GM23338 (cell line): ENCODE measurements at regions not wholly inside any gene's neighbourhood (a gene's known extent, or its start where the extent isn't known, plus 50 kb on each side); places are given as distances from the start of the nearest gene placed in this dataset.

Source experiments
- ATAC-seq: fragments of 200-7000 bp; cut with Tn5 transposase; 3 replicates; pipeline ENCODE4 v1.9.1; 2020
- DNase-seq: peaks from one replicate; pipeline ENCODE4 v3.0.0-alpha.2; 2015; ENCODE audit warnings: low spot score
- H2AFZ ChIP-seq: fragments of 200-600 bp; sonication (generic); 2 replicates; pipeline ENCODE4 v1.8.0; 2016; ENCODE audit warnings: antibody characterized with exemption, mild to moderate bottlenecking, moderate library complexity
- H3F3A ChIP-seq: fragments of 200-600 bp; sonication (generic); replicated peaks from 2 replicates; pipeline ENCODE4 v1.8.0; 2017; ENCODE audit warnings: antibody characterized with exemption, mixed run types, low read depth
- H3K27ac ChIP-seq: fragments of 200-600 bp; sonication (generic); 2 replicates; pipeline ENCODE4 v1.6.1; 2016; ENCODE audit warnings: low read depth
- H3K27me3 ChIP-seq: fragments of 200-600 bp; sonication (generic); 2 replicates; pipeline ENCODE4 v1.8.0; 2016; ENCODE audit warnings: mild to moderate bottlenecking, mixed run types, moderate library complexity; ENCODE audit not compliant: insufficient read depth
- H3K36me3 ChIP-seq: fragments of 200-600 bp; sonication (generic); 2 replicates; pipeline ENCODE4 v1.8.0; 2016; ENCODE audit warnings: mild to moderate bottlenecking; ENCODE audit not compliant: insufficient read depth
- H3K4me1 ChIP-seq: fragments of 200-600 bp; sonication (generic); 2 replicates; pipeline ENCODE4 v1.8.0; 2016; ENCODE audit warnings: mild to moderate bottlenecking, moderate library complexity; ENCODE audit not compliant: insufficient read depth
- H3K4me2 ChIP-seq: fragments of 200-600 bp; sonication (generic); 2 replicates; pipeline ENCODE4 v1.7.1; 2017; ENCODE audit warnings: mixed run types
- H3K4me3 ChIP-seq: fragments of 200-600 bp; sonication (generic); 2 replicates; pipeline ENCODE4 v1.6.1; 2016; ENCODE audit warnings: mixed run types
- H3K79me2 ChIP-seq: fragments of 200-600 bp; sonication (generic); replicated peaks from 2 replicates; pipeline ENCODE4 v1.8.0; 2017; ENCODE audit warnings: mild to moderate bottlenecking; ENCODE audit not compliant: insufficient read depth
- H3K9me2 ChIP-seq: fragments of 200-600 bp; sonication (generic); 2 replicates; pipeline ENCODE4 v1.8.0; 2017; ENCODE audit not compliant: insufficient read depth
- H4K20me1 ChIP-seq: fragments of 200-600 bp; sonication (generic); replicated peaks from 2 replicates; pipeline ENCODE4 v1.8.0; 2017; ENCODE audit warnings: mild to moderate bottlenecking; ENCODE audit not compliant: insufficient read depth
- H3K27ac Mint-ChIP-seq: 2 replicates; pipeline ENCODE4 v1.8.0; 2020; ENCODE audit warnings: inconsistent platforms, mild to moderate bottlenecking, moderate library complexity, mixed read lengths
- H3K27me3 Mint-ChIP-seq: 3 replicates; pipeline ENCODE4 v1.8.0; 2022; ENCODE audit warnings: low read depth, mild to moderate bottlenecking, moderate library complexity, mixed read lengths, inconsistent platforms; ENCODE audit not compliant: insufficient read depth, poor library complexity
- H3K36me3 Mint-ChIP-seq: 3 replicates; pipeline ENCODE4 v1.8.0; 2021; ENCODE audit warnings: low read depth, mild to moderate bottlenecking, inconsistent platforms, moderate library complexity, mixed read lengths
- H3K4me1 Mint-ChIP-seq: 3 replicates; pipeline ENCODE4 v1.8.0; 2020; ENCODE audit warnings: mild to moderate bottlenecking, inconsistent platforms, mixed read lengths
- H3K4me3 Mint-ChIP-seq: 3 replicates; pipeline ENCODE4 v1.8.0; 2021; ENCODE audit warnings: moderate library complexity, mild to moderate bottlenecking, inconsistent platforms, mixed read lengths
- H3K9me3 Mint-ChIP-seq: 3 replicates; pipeline ENCODE4 v1.8.0; 2020; ENCODE audit warnings: moderate library complexity, mild to moderate bottlenecking, inconsistent platforms, mixed read lengths
- CREB1 ChIP-seq: fragments of 250-450 bp; sonication (Bioruptor Pico); IDR thresholded peaks from 2 replicates; pipeline ENCODE4 v1.5.0; 2020; ENCODE audit warnings: low read depth, mild to moderate bottlenecking, moderate library complexity
- CTCF ChIP-seq, 2 experiments: fragments of 200-600 bp in 1 of 2; sonication (generic) in 1 of 2; conservative IDR thresholded peaks; 2 replicates each; pipeline versions ENCODE4 v1.5.1 to v1.6.1; 2016 to 2017; ENCODE audit warnings: antibody characterized with exemption in 2 of 2, low read depth in 2 of 2, mild to moderate bottlenecking in 2 of 2, moderate library complexity in 1 of 2
- JUNB ChIP-seq: IDR thresholded peaks from one replicate; pipeline ENCODE4 v1.6.1; 2016; ENCODE audit warnings: antibody characterized with exemption; ENCODE audit not compliant: unreplicated experiment
- POLR2AphosphoS5 ChIP-seq: IDR thresholded peaks from 2 replicates; pipeline ENCODE4 v1.6.1; 2016; ENCODE audit warnings: antibody characterized with exemption, low read depth
- STAT1 ChIP-seq: IDR thresholded peaks from one replicate; pipeline ENCODE4 v1.6.1; 2016; ENCODE audit warnings: antibody characterized with exemption; ENCODE audit not compliant: unreplicated experiment
- ZNF114 ChIP-seq: fragments of 250-450 bp; sonication (Bioruptor Pico); IDR thresholded peaks from 2 replicates; pipeline ENCODE4 v1.5.0; 2020; ENCODE audit warnings: mild to moderate bottlenecking, moderate library complexity
- TF ChIP-seq, protein P1 (sequence below): IDR thresholded peaks from 2 replicates; pipeline ENCODE4 v1.6.1; 2016; ENCODE audit warnings: antibody characterized with exemption
- TF ChIP-seq, protein P2 (sequence below): IDR thresholded peaks from one replicate; pipeline ENCODE4 v1.6.1; 2018; ENCODE audit warnings: antibody characterized with exemption; ENCODE audit not compliant: unreplicated experiment

DNA sequence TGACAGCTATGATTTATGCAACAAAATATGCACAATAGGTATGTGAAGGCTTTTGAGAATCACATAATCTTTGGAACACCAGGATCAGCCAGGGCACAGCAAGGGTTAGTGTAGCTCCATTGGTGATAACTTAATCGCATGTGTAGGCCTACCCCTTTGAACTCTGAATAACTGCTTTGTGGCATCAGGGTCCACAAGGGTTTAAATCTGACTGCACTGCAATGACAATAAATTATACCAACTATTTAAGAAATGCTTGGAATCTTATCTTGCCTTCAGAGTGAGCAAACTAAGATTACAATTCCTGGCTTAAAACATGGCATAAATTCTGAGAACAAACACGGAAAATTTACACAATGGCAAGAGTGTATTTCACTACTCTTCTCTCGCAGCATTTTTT is 245.8 kb downstream of the FBXO8 start:
- ATAC-seq (no peak), DNase-seq (no peak)
- H3K27ac Mint-ChIP-seq = no peak overlapping the region; the same call in 1 of the 2 replicates
- peaks cover 37% of the 10 kb centered on the region for H3K4me1 Mint-ChIP-seq
- no peaks in the 10 kb centered on the region for H3K9me2 ChIP-seq
- no peaks in the 10 kb centered on the region for H3K36me3 Mint-ChIP-seq
- no peaks in the 10 kb centered on the region for H4K20me1 ChIP-seq
- H3K4me1 ChIP-seq = peaks cover 31% of the 10 kb centered on the region
- no peaks in the 10 kb centered on the region for H3K36me3 ChIP-seq
- no peak overlapping the region for H3K27ac ChIP-seq
- H3K4me3 Mint-ChIP-seq = no peak overlapping the region
- no peaks in the 10 kb centered on the region for H3K79me2 ChIP-seq
- no peaks in the 10 kb centered on the region for H3F3A ChIP-seq
- H3K27me3 ChIP-seq = no peaks in the 10 kb centered on the region
- H2AFZ ChIP-seq = no peak overlapping the region
- H3K27me3 Mint-ChIP-seq = no peaks in the 10 kb centered on the region
- H3K4me2 ChIP-seq = no peak overlapping the region
- TF ChIP-seq STAT1 = no peak
- TF ChIP-seq JUNB = no peak
- TF ChIP-seq ZNF114 (CRISPR knock-in tag) = no peak
- no peak for TF ChIP-seq POLR2AphosphoS5
- TF ChIP-seq, protein P1, sequence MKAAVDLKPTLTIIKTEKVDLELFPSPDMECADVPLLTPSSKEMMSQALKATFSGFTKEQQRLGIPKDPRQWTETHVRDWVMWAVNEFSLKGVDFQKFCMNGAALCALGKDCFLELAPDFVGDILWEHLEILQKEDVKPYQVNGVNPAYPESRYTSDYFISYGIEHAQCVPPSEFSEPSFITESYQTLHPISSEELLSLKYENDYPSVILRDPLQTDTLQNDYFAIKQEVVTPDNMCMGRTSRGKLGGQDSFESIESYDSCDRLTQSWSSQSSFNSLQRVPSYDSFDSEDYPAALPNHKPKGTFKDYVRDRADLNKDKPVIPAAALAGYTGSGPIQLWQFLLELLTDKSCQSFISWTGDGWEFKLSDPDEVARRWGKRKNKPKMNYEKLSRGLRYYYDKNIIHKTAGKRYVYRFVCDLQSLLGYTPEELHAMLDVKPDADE = no peak
- no peak for TF ChIP-seq CTCF (conservative IDR thresholded peaks at IDR 0.05; ENCODE audit: low read depth in 2 of 2)
- TF ChIP-seq, protein P2, sequence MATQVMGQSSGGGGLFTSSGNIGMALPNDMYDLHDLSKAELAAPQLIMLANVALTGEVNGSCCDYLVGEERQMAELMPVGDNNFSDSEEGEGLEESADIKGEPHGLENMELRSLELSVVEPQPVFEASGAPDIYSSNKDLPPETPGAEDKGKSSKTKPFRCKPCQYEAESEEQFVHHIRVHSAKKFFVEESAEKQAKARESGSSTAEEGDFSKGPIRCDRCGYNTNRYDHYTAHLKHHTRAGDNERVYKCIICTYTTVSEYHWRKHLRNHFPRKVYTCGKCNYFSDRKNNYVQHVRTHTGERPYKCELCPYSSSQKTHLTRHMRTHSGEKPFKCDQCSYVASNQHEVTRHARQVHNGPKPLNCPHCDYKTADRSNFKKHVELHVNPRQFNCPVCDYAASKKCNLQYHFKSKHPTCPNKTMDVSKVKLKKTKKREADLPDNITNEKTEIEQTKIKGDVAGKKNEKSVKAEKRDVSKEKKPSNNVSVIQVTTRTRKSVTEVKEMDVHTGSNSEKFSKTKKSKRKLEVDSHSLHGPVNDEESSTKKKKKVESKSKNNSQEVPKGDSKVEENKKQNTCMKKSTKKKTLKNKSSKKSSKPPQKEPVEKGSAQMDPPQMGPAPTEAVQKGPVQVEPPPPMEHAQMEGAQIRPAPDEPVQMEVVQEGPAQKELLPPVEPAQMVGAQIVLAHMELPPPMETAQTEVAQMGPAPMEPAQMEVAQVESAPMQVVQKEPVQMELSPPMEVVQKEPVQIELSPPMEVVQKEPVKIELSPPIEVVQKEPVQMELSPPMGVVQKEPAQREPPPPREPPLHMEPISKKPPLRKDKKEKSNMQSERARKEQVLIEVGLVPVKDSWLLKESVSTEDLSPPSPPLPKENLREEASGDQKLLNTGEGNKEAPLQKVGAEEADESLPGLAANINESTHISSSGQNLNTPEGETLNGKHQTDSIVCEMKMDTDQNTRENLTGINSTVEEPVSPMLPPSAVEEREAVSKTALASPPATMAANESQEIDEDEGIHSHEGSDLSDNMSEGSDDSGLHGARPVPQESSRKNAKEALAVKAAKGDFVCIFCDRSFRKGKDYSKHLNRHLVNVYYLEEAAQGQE = no peak
- H3K4me3 ChIP-seq = no peak overlapping the region
- no peaks in the 10 kb centered on the region for H3K9me3 Mint-ChIP-seq

DNA sequence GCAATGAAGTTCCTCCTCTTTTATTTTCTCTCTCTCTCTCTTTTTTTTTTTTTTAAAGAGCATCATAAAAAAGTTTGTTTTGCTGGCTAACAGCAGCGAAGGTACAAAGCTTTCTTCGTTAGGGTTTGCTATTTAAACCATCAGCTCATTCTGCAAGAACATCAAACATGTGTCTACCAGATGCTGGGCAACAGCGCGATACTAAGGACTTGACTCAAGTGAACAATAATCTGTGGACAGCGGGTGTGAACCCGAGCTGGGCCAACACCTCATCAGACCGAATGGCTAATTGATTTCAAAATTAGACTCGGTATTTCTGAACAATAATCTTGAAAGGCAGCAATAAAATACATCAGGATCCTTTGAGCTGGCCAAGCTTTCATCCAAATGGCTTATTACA is 246.4 kb downstream of the FBXO8 start:
- Histone ChIP-seq H3K4me3 (no peak overlapping the region), H4K20me1 (no peaks in the 10 kb centered on the region), H3K4me2 (no peak overlapping the region), H3K27ac (no peak overlapping the region), H3K9me2 (no peaks in the 10 kb centered on the region), H3K4me1 (peaks cover 26% of the 10 kb centered on the region), H3K27me3 (no peaks in the 10 kb centered on the region), H2AFZ (no peak overlapping the region), H3F3A (no peaks in the 10 kb centered on the region), H3K36me3 (no peaks in the 10 kb centered on the region), H3K79me2 (no peaks in the 10 kb centered on the region)
- H3K9me3 Mint-ChIP-seq = no peaks in the 10 kb centered on the region
- H3K36me3 Mint-ChIP-seq = no peaks in the 10 kb centered on the region
- H3K4me3 Mint-ChIP-seq = no peak overlapping the region
- no peak for DNase-seq
- H3K27me3 Mint-ChIP-seq = no peaks in the 10 kb centered on the region
- ATAC-seq = no peak
- H3K27ac Mint-ChIP-seq = no peak overlapping the region
- H3K4me1 Mint-ChIP-seq = peaks cover 35% of the 10 kb centered on the region
- TF ChIP-seq CREB1 (CRISPR knock-in tag) (no peak), ZNF114 (CRISPR knock-in tag) (no peak)
- TF ChIP-seq, protein P1 = no peak
